ENCODE measurements at regions not wholly inside any gene's neighbourhood (a gene's known extent, or its start where the extent isn't known, plus 50 kb on each side); places are given as distances from the start of the nearest gene placed in this dataset.

DNA sequence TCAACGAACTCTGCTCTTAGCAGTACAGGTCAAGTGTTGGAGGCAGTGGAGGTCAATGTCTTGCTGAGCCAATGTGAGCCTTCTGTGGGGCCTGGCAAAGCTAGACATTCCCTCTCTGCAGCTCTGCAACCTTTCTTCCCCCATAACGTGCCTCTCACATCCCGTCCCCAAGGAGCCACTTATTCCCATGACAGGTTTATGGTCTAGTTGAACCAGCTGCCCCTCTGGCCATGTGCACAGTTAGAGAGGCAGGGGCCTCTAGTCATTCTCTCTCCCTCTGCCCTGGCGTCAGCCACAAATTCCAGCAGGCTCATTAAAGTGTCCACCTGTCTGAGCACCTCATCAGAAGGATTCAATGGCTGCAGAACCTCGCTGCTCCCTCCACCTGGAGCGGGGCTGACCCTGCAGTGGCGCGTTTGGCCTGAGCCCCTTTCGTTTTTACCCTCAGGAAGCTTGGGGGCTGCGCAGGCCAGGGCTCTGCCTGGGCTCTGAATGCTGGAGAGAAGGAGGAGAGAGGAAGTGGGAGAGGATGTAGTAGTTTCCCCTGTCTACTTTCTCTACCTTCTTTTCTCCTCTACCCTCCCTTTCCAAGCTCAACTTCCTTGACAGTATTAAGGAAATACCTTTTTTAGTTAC is 302.1 kb upstream of the B3GAT1 start:
- DNase-seq, result no peak

DNA sequence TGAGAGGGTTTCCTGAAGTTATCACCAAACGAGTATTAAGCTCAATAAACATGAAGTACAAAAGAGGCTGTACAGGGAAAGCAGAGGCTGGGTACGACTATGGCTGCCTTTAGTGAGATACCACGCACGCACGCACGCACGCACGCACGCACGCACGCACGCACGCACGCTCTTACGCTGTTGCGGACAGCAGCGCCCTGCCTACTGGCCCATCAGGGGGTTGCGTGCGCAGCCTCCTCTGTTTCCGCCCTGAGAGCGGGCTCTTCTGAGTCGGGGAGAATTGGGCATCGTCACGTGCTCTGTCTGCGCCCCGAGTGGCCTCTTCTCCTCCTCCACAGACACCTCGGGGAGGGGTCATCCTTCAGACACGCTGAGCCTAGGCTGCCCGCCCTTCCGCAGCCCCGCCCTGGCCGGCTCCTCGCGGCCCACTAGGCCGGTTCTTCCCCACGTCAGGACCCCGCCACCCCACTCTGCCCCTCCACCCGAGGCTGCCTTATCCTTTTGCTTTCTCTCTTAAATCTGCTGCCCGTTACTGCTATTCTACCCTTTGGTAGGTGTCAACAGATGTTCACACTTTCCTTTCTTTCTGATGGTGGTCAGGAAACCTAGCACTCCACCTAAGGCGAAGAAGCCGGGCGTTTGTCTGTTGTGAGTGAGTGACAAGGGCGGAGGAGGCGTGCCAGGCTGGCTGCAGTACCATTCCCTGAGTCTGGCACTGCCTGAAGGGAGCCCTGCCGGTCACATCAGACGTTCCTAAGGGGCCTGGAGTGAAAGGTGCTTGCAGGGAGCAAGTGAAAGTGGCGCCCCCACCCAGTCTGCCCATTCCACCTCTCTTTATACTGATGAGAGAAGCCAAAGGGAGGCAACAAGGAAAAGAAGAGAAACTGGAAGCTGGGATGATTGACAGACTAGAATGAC is 300.4 kb upstream of the B3GAT1 start:
- DNase-seq, result no peak

DNA sequence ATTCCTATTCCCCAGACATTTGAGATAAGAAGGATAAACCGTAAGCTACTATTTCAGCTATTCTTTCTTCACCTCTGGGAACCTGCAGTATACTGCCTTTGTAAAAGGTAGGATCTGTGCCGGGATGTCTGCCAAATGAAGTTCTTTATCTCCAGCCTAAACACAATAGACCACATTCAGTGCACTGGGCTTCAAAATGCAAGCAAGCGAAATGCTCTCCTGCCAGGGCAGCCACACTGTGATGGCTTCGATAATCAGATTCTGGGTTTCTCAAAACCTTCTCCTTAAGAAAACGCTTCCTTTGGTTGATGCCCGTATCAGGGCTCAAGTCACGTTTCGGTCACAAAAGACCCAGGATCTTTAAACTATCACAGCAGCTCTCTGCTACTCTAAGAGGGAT is 299.5 kb upstream of the B3GAT1 start:
- DNase-seq, result no peak

DNA sequence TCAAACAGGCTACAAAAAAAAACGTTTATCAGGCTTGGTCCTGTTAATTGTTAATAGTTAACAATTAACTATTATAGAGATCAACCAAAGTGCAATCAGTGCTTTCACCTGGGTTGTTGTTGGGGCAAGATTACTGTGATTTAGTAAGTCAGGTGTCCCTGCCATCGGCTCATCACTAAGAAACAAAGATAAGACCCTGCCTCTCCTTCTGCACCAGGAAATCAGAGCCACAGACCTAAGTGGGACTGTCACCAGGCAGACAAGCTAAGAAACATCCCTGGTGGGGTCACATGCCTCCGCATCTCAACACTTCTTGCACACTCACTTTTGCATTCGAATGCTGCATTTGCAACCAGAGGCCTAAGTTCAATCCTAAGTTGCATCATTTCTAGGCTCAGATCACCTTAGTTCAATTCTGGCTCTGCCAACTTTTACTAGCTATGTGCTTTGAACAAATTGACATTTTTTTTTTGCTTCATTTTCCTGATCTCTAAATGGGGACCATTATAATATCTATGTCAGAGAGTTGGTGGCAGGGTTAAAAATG is 298.9 kb upstream of the B3GAT1 start:
- DNase-seq, result no peak

DNA sequence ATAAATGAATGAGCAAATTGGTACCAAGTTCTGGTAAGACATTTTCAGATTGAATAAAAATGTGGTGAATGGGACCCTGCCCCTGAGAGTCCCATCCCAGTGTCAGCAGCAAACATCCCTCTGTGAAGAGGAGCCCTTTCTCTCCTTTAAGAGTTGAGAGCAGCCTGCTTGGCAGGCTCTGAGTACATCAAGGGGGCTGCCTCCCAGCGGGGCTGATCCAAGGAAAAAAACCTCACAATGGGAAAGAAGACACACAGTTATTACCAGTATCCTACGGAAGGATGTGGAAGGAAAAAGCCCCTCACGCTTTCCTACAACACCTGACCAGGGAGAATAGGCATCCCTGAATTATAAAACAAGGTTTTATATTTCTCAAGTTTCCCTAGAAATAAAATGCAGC is 293.8 kb upstream of the B3GAT1 start:
- DNase-seq, result no peak

DNA sequence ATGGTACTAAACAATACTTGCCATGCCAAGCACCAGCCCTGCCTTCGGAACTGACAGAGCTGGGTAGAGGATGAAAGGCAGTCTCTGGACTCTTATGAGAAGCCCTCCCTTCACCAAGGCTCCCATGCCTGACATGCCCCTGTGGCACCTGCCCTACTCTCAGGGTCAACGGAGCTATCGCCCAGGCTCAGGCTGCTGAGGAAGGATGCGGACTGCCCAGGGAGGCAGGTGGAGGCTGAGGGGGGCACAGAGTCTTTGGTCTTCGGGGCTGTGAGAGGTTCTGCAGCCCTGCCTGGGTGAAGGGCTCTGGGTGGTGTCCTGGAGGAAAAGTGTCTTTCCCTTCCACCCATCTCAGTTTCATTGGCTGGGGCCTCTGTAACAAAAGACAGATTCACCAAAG is 290.8 kb upstream of the B3GAT1 start:
- no peak for DNase-seq

DNA sequence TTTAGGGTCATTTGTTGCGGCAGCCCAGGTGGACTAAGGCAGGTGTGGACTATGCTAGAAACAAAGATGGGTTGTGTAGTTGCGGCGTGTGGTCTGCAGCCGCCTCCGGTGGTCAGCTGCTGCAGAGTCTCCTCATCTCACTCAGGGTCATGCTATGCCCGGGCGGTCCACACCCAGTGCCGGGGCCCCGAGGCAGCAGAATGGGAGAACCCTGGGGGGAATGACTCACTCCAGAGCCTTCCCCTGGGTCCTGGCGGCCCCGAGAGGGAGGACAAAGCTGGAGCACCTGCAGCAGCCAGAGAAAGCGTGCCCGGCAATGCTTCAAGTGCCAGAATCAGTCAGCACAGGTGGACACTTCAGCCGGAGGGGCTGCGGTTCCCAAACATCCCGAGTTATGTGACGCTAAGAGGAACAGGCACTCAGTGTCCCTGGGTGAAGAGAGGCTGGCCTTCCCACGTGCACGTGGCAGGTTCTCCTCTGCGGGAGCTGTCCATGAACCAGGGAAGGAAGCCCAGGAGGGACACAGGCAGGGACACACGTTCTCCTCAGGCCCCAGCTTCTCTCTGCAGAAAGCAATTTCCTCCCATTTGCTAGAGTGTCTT is 289.6 kb upstream of the B3GAT1 start:
- DNase-seq, result no peak

DNA sequence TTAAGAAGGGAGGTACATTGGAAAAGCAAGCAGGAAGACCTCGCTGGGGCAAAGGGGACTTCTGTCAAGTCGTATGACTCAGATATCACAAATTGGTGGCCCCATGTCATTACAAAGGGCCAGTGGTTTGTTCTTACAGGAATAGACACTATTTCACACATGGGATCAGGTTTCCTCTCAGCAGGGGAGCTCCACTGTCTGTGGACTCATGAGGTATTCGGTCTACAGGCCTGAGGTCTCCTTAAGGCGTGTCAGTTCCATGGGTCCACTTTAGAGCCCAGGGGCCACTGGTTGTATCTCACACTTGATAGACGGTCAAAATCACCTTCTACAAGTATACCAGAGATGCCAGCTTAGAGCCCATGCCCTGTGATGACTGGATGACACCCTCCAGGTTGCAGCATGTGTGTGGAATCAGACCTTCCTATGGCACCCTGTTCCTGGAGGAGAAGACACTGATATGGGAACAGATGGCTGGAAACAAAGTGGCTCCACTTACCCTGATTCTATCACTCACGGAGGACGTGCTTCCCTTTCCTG is 288.1 kb upstream of the B3GAT1 start:
- DNase-seq, result no peak

DNA sequence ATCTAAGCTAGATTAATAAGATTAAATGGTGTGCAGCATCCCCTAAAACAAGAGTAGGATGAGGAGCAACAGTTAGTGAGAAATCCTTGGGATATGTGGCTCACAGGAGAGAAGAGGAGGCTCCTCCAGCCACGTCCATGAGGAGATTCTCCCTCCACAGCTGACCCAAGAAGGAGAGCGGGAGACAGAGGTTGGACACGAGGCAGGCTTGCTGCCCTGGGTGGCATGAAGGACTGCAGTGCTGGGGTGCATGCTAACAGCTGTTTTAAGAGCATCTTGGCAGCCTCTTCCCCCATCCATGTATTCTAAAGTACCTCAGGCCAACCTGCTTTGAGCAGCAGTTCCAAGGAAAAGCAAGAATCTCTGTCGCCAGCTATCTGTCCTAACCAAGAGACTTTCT is 284.4 kb upstream of the B3GAT1 start:
- DNase-seq, result no peak

DNA sequence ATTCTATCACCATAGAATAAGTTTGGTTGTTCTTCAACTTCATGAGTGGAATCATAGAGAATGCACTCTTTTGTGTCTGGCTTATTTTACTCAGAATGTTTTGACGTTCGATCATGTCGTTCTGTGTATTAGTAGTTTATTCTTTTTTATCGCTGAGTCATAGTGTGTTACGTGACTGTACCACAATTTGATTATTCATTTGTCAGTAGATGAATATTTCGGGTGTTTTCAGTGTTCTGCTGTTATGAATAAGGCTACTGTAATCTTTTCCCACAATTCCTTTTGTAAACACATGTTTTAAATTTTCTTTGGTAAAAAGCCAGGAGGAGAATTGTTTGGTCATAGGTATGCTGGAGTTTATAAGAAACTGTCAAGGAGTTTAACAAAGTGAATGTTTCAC is 279.9 kb upstream of the B3GAT1 start:
- no peak for DNase-seq

DNA sequence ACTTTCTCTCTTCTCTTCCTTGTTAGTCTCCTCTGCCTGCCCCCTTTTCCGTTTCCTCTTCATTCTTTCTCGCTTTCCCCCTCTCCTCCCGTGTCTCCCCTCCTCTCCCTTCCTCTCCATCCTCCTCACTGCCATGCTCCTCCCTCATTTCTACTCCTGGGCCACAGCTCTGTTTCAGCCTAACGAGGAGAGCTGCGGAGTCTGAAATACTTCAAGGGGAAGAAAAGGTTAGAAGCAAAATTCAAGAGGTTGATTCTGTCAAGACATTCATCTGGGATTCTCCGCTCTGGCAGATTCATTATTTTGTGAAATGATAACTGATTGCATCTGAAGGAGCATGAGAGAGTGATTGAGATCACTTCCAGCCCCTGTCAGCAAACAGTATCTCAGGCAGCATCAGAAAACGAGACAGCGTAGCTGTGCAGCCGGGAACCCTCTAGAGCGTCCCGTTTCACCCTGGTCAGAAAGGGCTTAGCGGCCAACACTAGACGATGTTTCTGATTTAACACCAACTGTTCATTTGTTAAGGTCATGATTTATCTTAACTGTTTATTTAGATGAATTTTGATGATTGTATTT is 279.3 kb upstream of the B3GAT1 start:
- no peak for DNase-seq

DNA sequence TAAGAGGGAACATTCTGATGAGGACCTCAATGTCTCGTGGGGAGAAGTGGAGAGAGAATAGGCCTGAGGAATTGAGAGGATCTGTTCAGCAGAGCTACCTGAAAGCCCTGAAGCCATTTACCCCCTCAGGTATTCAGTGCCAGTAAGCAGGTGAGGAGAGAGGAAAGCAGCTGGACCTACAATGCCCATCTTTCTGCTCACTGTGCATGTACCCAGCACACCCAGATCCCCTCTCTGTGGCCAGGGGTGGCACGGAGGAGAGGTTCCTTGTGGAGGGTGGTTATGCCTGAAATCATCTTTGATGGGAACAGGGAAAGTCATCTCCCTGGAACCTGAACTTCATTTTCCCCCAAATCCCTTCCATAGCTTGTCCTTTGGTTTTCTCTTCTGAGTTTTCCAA is 277.8 kb upstream of the B3GAT1 start:
- DNase-seq, result no peak

DNA sequence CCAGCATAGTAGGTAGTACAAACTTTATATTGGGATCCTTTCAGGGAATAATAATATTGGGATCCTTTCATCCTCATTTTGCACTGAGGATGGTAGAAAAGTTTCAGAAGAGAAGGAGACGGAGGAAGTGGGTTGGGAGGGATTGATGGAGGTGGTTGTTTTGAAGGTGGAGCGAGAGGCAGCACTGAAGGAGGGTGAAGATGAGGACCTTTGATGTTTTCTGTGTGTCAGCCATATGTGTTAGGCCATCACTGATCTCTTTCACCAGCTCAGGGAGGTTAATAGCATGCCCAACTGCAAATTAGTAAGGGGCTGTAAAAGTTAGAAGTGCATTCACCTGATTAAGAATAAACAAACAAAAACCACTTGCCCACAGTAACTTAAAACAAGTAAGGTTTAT is 275.5 kb upstream of the B3GAT1 start:
- DNase-seq, result no peak

DNA sequence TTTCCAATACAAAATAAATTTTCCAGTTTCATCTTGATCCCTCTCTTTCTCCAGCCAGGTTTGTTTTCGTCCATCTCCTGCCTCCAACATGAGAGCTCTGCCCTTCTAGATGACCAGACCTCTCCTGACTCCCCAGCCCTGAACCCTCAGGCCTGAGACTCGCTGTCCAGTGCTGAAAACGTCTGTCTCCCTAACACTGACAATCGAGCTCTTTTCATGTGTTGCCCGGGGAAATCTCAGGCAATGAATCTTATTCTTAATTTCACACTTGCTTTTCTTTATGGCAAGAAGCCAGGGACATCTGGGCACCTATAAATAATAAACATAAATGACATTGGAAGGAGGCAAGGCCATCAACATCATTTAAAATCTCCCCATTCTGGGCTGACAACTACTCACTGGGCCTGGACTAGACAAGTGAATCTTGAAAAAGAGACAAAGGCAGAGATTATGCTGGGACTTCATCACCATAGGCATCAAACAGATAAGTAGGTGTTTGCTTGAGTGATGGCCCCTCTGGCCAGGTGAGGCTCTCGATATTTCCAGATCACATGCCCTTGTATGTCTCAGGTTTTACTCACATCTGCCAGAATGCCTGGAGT is 274.5 kb upstream of the B3GAT1 start:
- no peak for DNase-seq

DNA sequence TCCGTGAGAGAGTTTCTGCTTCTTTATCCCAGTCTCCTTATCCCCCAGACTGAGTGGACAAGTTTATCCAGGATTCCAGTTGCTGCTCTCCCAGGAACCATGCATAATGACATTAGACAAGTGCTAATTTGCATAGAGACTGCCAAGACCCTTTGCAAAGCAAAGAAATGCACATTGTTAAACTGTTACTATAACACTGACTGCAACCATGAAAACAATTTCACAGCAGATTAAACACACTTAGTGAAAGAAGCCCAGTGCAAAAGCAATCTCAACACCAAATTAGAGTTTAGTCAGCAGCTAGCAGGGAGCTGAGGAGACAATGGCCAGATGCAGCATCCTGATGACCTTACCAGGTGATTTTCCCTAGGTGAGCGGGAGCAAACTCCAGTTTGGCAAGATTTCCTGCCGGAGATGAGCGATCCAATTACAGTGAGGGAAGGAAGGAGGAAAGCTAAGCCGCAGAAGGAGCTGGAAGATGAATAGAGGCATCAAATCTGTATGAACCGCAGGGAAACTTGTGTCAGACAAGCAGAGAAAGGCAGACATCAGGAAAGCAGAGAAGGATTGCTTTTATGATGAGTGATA is 273.8 kb upstream of the B3GAT1 start:
- DNase-seq, result no peak

DNA sequence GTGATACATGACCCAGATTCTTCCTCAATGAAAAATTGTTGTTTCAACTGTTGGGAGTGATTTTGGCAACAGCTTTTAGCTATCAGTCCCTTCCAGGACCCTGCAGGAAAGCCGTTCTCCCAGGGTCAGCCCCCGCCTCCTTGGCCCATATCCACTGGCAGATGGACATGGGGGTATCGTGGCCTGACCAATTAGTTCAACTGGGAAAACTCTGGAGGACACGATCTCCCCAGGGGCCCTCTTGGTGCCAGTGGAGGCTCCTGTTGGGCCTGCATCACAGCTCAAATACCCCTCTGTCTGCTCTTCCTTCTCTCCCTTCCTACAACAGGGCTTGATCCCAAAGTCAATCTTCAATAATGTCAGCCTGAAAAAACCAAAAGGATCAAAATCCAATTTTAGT is 272.5 kb upstream of the B3GAT1 start:
- no peak for DNase-seq

DNA sequence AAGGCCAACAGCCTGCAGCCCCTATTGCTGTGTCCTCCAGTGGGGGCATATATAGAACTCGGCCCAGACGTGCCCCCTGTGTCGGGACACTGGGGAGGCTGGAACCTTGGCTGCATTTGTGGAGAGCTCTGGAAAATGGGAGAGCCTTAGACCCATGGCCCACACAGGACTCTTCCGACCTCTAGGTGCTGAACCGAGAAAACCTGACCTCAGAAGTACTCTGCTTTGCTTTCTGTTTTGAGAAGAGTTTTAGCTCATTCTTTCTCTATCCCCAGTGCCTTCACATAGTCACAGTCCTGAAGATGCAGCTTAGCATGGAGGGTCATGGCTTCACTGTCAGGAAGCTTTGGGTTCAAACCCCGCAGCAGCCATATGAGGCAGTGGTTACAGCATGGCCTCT is 271.8 kb upstream of the B3GAT1 start:
- DNase-seq, result no peak

DNA sequence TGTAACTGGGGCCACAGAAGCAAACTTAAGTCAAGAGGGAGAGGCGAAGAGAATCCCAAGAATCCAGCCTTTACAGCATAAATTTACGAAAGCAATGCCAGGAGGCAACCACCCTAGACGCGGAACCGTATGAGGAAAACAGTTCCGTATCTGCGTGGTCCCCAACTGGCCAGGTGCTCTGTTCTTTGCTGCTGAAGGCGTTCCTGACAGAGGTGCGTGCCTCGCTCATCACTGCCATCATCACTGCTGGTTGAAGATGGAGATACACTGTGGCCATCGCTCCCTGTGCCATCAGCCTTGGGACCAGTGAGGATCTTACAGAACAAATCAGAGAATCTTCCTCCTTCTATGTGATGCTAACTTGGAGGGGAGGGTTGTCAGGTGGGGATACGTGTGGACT is 270.5 kb upstream of the B3GAT1 start:
- DNase-seq, result no peak

DNA sequence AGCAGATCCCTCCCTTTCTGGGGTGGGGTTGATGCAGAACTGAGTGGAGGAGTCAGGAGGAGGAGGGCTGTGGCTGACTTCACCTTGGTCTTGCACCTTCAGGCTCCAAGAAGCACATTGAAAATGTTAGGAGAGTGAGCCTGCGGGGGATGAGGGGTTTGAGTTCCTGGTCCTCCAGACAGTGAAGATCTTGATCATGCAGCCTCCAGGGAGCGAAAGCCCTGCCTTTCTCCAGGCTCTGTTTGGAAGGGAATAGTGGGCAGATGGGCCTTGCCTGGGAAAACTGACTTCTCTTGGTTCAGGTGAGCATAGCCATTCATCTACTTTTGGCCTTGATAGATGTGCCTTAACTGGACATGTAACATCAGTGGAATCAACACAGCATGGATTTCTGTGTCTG is 267.6 kb upstream of the B3GAT1 start:
- DNase-seq, result no peak

DNA sequence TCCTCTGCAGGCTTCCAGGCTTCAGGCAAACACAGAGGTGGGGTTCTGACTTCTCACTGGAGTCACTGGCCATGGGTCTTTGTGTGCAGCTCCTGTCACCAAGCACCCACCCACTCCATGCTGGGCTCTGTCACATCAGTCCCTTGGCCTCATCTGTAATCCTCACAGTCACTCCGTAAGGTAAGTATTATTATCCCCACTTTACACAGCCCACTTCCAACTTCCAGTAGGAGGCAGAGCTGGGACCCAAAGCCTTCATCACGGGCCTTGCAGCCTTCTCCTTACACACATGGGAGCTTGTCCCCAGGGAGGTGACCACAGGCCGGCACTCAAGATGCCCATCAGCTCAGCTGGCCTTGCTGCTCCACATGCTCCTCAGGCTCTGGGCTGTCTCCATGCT is 266.7 kb upstream of the B3GAT1 start:
- DNase-seq, result no peak

DNA sequence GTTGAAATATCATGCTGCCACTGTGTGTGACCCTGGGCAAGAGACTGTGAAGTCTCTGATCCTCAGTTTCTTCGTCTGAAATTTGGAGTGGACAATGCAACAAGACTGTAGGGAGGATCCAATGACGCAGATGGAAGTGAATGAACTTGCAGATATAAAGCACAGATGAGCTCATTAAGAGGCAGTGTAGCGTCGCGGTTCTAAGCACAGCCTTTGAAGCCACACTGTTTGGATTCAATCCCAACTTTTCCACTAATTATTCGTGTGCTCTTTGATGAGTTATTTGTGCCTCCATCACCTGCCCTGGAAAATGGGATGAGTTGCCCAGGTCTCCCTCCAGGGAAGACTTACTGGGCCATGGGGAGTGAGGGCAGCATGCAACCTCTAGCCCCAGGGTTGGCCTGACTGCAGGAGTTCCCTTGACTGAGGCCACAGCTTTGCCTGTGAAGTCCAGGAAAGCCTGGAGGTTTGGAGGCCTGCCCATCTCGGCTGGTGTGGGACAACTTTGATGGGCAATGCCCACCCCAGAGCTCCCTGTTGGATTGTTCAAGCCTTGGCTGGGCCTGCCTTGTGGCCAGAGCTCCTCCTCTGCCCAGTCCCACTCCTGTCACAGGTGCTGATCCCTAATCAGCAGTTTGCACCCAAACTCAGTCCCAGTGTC is 266.0 kb upstream of the B3GAT1 start:
- no peak for DNase-seq

DNA sequence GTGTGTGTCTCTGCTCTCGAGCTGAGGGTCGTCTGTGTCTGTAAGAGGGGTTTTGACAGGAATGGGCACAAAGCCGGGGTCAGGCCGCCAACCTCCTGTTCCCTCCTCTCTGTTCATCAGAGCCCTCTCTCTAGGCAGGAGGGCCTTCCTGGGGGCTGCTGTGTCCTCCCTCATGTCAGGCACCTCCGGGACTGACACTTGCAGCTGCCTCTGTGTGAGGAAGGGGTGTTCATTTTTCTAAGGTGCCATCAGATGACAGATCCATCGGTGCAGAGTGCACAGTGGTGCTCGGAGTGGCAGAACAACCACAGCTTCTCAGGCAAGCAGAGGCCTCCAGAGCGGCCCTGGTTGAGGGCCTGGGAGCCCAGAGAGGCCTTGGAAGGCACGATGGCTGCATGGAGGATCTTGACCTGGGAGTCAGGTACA is 265.4 kb upstream of the B3GAT1 start:
- no peak for DNase-seq
